GM12878 (cell line): ENCODE measurements at regions not wholly inside any gene's neighbourhood (a gene's known extent, or its start where the extent isn't known, plus 50 kb on each side); places are given as distances from the start of the nearest gene placed in this dataset.

Experiments used
- ATAC-seq: fragments of 200-7000 bp; cut with Tn5 transposase; 3 replicates; pipeline ENCODE4 v1.9.1; 2020; ENCODE audit warnings: mild to moderate bottlenecking, moderate library complexity
- BruUV-seq: library from RNA; stranded (reverse); fragments of 400-500 nt; replicated peaks from 2 replicates; lab custom pipeline; 2021; lab: Mats Ljungman, UMichigan
- CTCF ChIA-PET: fragments of 300-600 bp; sonication (Branson Sonifier 250); formaldehyde crosslinking; extraction: SDS; loops from one replicate; lab custom pipeline; 2021; ENCODE audit warnings: inconsistent platforms; lab: Yijun Ruan, JAX
- POLR2A ChIA-PET: fragments of 350-600 bp; formaldehyde crosslinking; extraction: SDS; loops from one replicate; lab custom pipeline; 2021; ENCODE audit warnings: inconsistent platforms; lab: Charles Lee
- RAD21 ChIA-PET: fragments of 300-600 bp; sonication (Branson Sonifier 250); formaldehyde crosslinking; loops from one replicate; lab custom pipeline; 2023; ENCODE audit warnings: antibody characterized with exemption; ENCODE audit not compliant: unreplicated experiment; lab: Charles Lee
- SMC1A ChIA-PET: fragments of 300-600 bp; sonication (Branson Sonifier 250); formaldehyde crosslinking; loops from one replicate; lab custom pipeline; 2023; ENCODE audit not compliant: unreplicated experiment, uncharacterized antibody; lab: Charles Lee
- DNase-seq: peaks from one replicate; pipeline ENCODE4 v3.0.0-alpha.2; 2011; ENCODE audit warnings: low read depth, low spot score
- FAIRE-seq: peaks from 3 replicates; lab custom pipeline; 2011; peaks lifted over from hg19 to GRCh38; lab: Jason Lieb, UNC
- H2AFZ ChIP-seq: 2 replicates; pipeline ENCODE4 v1.6.0; 2011; ENCODE audit warnings: low read depth, low read length, control low read depth; ENCODE audit not compliant: control insufficient read depth
- H3K27ac ChIP-seq: 2 replicates; pipeline ENCODE4 v1.5.1; 2011; ENCODE audit warnings: control low read depth; ENCODE audit not compliant: control insufficient read depth, insufficient read depth
- H3K27me3 ChIP-seq, 2 experiments: replicated peaks in 1 of 2; 2 replicates each; pipeline versions ENCODE4 v1.6.0 to v1.6.1; 2011; ENCODE audit warnings: low read length in 1 of 2; ENCODE audit not compliant: control insufficient read depth in 2 of 2, insufficient read depth in 2 of 2
- H3K36me3 ChIP-seq, 2 experiments: 2 replicates each; pipeline ENCODE4 v1.5.1; 2011; ENCODE audit warnings: low read length in 1 of 2; ENCODE audit not compliant: control insufficient read depth in 2 of 2, insufficient read depth in 2 of 2
- H3K4me1 ChIP-seq: 2 replicates; pipeline ENCODE4 v1.6.1; 2011; ENCODE audit warnings: mild to moderate bottlenecking, low read length, moderate library complexity, mixed read lengths; ENCODE audit not compliant: control insufficient read depth, insufficient read depth
- H3K4me2 ChIP-seq: 2 replicates; pipeline ENCODE4 v1.6.0; 2011; ENCODE audit warnings: control low read depth; ENCODE audit not compliant: control insufficient read depth, insufficient read depth
- H3K4me3 ChIP-seq: fragments of 200-600 bp; sonication (generic); 2 replicates; pipeline ENCODE4 v1.5.1; 2016
- H3K79me2 ChIP-seq: 2 replicates; pipeline ENCODE4 v1.6.0; 2011; ENCODE audit warnings: low read length; ENCODE audit not compliant: control insufficient read depth, insufficient read depth
- H3K9ac ChIP-seq: 2 replicates; pipeline ENCODE4 v1.8.0; 2011; ENCODE audit warnings: low read length, control low read depth, mixed read lengths; ENCODE audit not compliant: control insufficient read depth, insufficient read depth
- H3K9me3 ChIP-seq: replicated peaks from 3 replicates; pipeline ENCODE4 v1.5.1; 2011; ENCODE audit warnings: mild to moderate bottlenecking, low read length; ENCODE audit not compliant: control insufficient read depth, insufficient read depth
- H4K20me1 ChIP-seq: 2 replicates; pipeline ENCODE4 v1.6.0; 2011; ENCODE audit not compliant: control insufficient read depth, insufficient read depth
- ATF7 ChIP-seq: fragments of 450-650 bp; IDR thresholded peaks from 2 replicates; pipeline ENCODE4 v1.6.1; 2016; ENCODE audit warnings: low read depth, mild to moderate bottlenecking
- CHD4 ChIP-seq: fragments of 200-600 bp; sonication (generic); IDR thresholded peaks from 2 replicates; pipeline ENCODE4 v1.6.1; 2016; ENCODE audit warnings: mild to moderate bottlenecking
- ETV6 ChIP-seq, 2 experiments: fragments of 450-650 bp in 1 of 2; IDR thresholded peaks in 1 of 2; conservative IDR thresholded peaks in 1 of 2; 2 replicates each; pipeline ENCODE4 v1.6.1; 2014; ENCODE audit warnings: antibody characterized with exemption in 1 of 2, borderline replicate concordance in 1 of 2, low read depth in 1 of 2, mild to moderate bottlenecking in 1 of 2, moderate library complexity in 1 of 2
- HDGF ChIP-seq: fragments of 450-650 bp; IDR thresholded peaks from 2 replicates; pipeline ENCODE4 v1.6.1; 2016; ENCODE audit warnings: antibody characterized with exemption
- MEF2B ChIP-seq: fragments of 450-650 bp; IDR thresholded peaks from 2 replicates; pipeline ENCODE4 v1.6.1; 2018; ENCODE audit warnings: mild to moderate bottlenecking, moderate library complexity; ENCODE audit not compliant: partially characterized antibody, poor library complexity, severe bottlenecking
- MTA2 ChIP-seq: fragments of 450-650 bp; IDR thresholded peaks from 2 replicates; pipeline ENCODE4 v1.6.1; 2016; ENCODE audit warnings: low read depth, mild to moderate bottlenecking, moderate library complexity
- NBN ChIP-seq: fragments of 450-650 bp; IDR thresholded peaks from 2 replicates; pipeline ENCODE4 v1.6.1; 2016
- PKNOX1 ChIP-seq: fragments of 450-650 bp; IDR thresholded peaks from 2 replicates; pipeline ENCODE4 v1.6.1; 2016; ENCODE audit warnings: mild to moderate bottlenecking
- POLR2A ChIP-seq: IDR thresholded peaks from 2 replicates; pipeline ENCODE4 v1.6.1; 2011; ENCODE audit warnings: low read depth, mild to moderate bottlenecking, low read length
- POLR2AphosphoS5 ChIP-seq: IDR thresholded peaks from 2 replicates; pipeline ENCODE4 v1.6.1; 2011; ENCODE audit warnings: mild to moderate bottlenecking, low read length, inconsistent platforms
- RB1 ChIP-seq: fragments of 450-650 bp; formaldehyde crosslinking; IDR thresholded peaks from 2 replicates; pipeline ENCODE4 v1.6.1; 2017; ENCODE audit warnings: mild to moderate bottlenecking, borderline replicate concordance
- SIX5 ChIP-seq: IDR thresholded peaks from 2 replicates; pipeline ENCODE4 v1.6.1; 2011; ENCODE audit warnings: mild to moderate bottlenecking, low read depth, low read length, moderate library complexity; ENCODE audit not compliant: severe bottlenecking
- SMARCA5 ChIP-seq: fragments of 450-650 bp; IDR thresholded peaks from 2 replicates; pipeline ENCODE4 v1.6.1; 2017; ENCODE audit warnings: mild to moderate bottlenecking
- SPI1 ChIP-seq: IDR thresholded peaks from 2 replicates; pipeline ENCODE4 v1.6.1; 2011; ENCODE audit warnings: low read depth, mild to moderate bottlenecking, low read length, moderate library complexity, borderline replicate concordance; ENCODE audit not compliant: insufficient read depth
- SUZ12 ChIP-seq: fragments of 200-600 bp; sonication (generic); IDR thresholded peaks from one replicate; pipeline ENCODE4 v1.6.1; 2018; ENCODE audit warnings: antibody characterized with exemption, mild to moderate bottlenecking; ENCODE audit not compliant: unreplicated experiment
- USF1 ChIP-seq: IDR thresholded peaks from 2 replicates; pipeline ENCODE4 v1.6.1; 2011; ENCODE audit warnings: borderline replicate concordance, low read depth, mild to moderate bottlenecking, moderate library complexity, mixed read lengths, low read length; ENCODE audit not compliant: insufficient read depth; ENCODE audit errors: extremely low read length
- ZNF274 ChIP-seq: IDR thresholded peaks from one replicate; pipeline ENCODE4 v1.8.0; 2011; ENCODE audit not compliant: insufficient read length, insufficient read depth
- ZSCAN29 ChIP-seq: fragments of 450-650 bp; IDR thresholded peaks from 2 replicates; pipeline ENCODE4 v1.6.1; 2017; ENCODE audit warnings: mild to moderate bottlenecking, moderate library complexity
- ZZZ3 ChIP-seq: IDR thresholded peaks from 2 replicates; pipeline ENCODE4 v1.6.1; 2011; ENCODE audit warnings: low read depth; ENCODE audit not compliant: control insufficient read depth, insufficient read length
- WGBS: methylation state at CpG from one replicate; pipeline ENCODE4 v1.1.6; 2016; ENCODE audit warnings: low lambda C conversion rate; ENCODE audit not compliant: insufficient replicate concordance, insufficient coverage; ENCODE audit errors: missing lambda C conversion rate; 5-methylcytosine and 5-hydroxymethylcytosine counted together
- in situ Hi-C: fragments of 300-500 bp; cut with MboI; formaldehyde crosslinking; loops from 9 replicates; pipeline ENCODE4 v1.14.3; 2018; ENCODE audit warnings: mixed read lengths
- intact Hi-C: fragments of 100-400 bp; cut with micrococcal nuclease; formaldehyde crosslinking; loops from one replicate; pipeline ENCODE4 v1.14.2; 2022; ENCODE audit not compliant: unreplicated experiment

GRCh38 chr1:213533125-213533524, 454.6 kb upstream of the PROX1 start:
- ChIA-PET RAD21 (no interaction called here), SMC1A (no interaction called here), CTCF (no interaction called here), POLR2A (no interaction called here)
- ATAC-seq, result peak; percentile 42
- Histone ChIP-seq H3K4me2 (no peak overlapping the region), H3K79me2 (no peaks in the 10 kb centered on the region), H2AFZ (no peak overlapping the region), H3K9ac (no peak overlapping the region), H3K36me3 (no peaks in the 10 kb centered on the region), H4K20me1 (no peaks in the 10 kb centered on the region), H3K27ac (no peak overlapping the region), H3K4me1 (no peaks in the 10 kb centered on the region), H3K9me3 (no peaks in the 10 kb centered on the region), H3K4me3 (no peak overlapping the region), H3K27me3 (no peaks in the 10 kb centered on the region)
- TF ChIP-seq MTA2, result no peak
- TF ChIP-seq SPI1, result peak; percentile 74; the same call in 1 of the 2 replicates
- TF ChIP-seq MEF2B, result no peak
- peak; percentile 73 for TF ChIP-seq PKNOX1
- DNase-seq, result no peak
- in situ Hi-C loops (no loop called here), intact Hi-C loops (no loop called here)
- no TSS peak for BruUV-seq
- 21% methylated on average over 2 of the region's 2 CpGs for WGBS
- FAIRE-seq, result peak; percentile 56

GRCh38 chr1:213535679-213536078, 452.1 kb upstream of the PROX1 start:
- H3K4me3 ChIP-seq, result no peak overlapping the region
- no peak overlapping the region for H3K4me2 ChIP-seq
- 37% methylated on average over 6 of the region's 6 CpGs for WGBS
- H3K27ac ChIP-seq, result no peak overlapping the region
- ATAC-seq, result no peak
- no peak overlapping the region for H3K9ac ChIP-seq
- no peaks in the 10 kb centered on the region for H4K20me1 ChIP-seq
- H3K4me1 ChIP-seq, result no peaks in the 10 kb centered on the region
- ChIA-PET RAD21 (no interaction called here), SMC1A (no interaction called here), CTCF (no interaction called here), POLR2A (no interaction called here)
- H3K36me3 ChIP-seq, result no peaks in the 10 kb centered on the region
- FAIRE-seq, result no peak
- no peaks in the 10 kb centered on the region for H3K9me3 ChIP-seq
- no TSS peak for BruUV-seq
- no peak for DNase-seq
- intact Hi-C loops, result no loop called here
- no peaks in the 10 kb centered on the region for H3K79me2 ChIP-seq
- in situ Hi-C loops, result no loop called here
- TF ChIP-seq ETV6 (conservative IDR thresholded peaks at IDR 0.05 in 1 of 2, IDR thresholded peaks at IDR 0.05 in 1 of 2; ENCODE audit: borderline replicate concordance in 1 of 2, low read depth in 1 of 2) (no peak), HDGF (no peak), SUZ12 (no peak), ZZZ3 (no peak), ZSCAN29 (no peak), SMARCA5 (no peak), ZNF274 (no peak), ATF7 (no peak), SIX5 (no peak), POLR2AphosphoS5 (no peak), NBN (no peak), USF1 (no peak), POLR2A (no peak), CHD4 (no peak), RB1 (no peak)
- H2AFZ ChIP-seq, result no peak overlapping the region
- H3K27me3 ChIP-seq, result peaks cover 0 to 2% of the 10 kb centered on the region in 2 experiments; a peak in 1 of 4 replicates
